HG03571 (cell line): ENCODE measurements at regions not wholly inside any gene's neighbourhood (a gene's known extent, or its start where the extent isn't known, plus 50 kb on each side); places are given as distances from the start of the nearest gene placed in this dataset.
"Not testable (repeated sequence)": the region's sequence is repeated elsewhere in the genome, so short reads cannot be mapped to it uniquely, and the experiment has no call there.

Experiments
- ATAC-seq: cut with Tn5 transposase; IDR thresholded peaks from one replicate; pipeline ENCODE4 v1.9.1; 2021; ENCODE audit not compliant: unreplicated experiment

DNA sequence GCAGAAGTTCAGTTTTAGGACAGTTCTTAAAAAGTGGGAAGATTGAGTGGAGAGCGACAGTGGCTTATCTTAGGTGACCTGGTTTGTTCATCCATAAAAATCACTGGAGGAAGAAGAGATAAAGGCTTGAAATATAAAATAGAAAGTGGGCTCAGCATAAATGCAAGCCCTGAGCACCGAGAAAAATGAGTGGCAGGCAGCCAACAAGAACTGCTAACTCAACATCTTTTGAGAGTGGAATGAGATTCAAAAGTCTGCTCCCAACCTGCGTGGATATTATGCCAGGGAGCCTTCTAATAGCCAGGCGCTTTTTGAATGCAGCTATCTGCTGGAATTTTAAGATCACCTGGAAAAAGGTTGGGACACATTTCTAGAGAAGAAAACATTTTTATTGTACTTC is 666.5 kb downstream of the FLRT2 start:
- no peak for ATAC-seq

DNA sequence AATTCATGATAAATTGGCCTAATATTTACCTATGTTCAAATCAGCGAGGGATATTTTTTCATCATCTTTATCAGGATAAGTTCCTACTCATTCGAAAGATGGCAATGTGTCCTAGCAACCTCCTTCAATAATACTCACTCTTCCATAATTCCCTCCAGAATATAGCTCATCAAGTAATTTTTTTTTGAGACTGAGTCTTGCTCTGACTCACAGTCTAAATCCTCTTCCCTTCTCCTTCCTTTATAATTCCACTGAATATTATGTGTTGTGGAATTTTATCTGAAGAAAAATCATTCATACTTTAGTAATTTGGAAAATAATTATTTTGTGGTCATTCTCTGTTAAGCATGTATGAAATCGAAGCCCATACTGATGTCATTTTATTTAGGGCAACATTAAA is 663.8 kb downstream of the FLRT2 start:
- ATAC-seq = no peak

DNA sequence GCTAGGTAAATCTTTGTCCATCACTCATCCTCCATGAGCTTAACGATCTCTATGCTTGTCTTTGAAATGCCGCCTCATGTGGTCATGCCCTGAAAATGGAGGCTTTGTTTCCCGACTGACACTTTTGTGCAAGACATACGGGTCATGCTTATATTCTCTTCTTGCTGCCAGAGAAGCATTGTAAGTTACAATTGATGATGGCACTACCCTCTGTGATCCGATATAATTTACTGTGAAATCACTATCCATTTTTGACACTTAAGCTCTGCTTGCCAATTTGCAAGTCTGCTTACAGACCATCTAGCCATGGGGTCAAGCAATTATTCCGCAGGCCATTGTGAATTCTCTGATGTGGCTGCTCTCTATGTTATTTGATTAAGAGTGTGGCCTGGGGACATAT is 650.0 kb downstream of the FLRT2 start:
- ATAC-seq = no peak

- no peak for ATAC-seq
Observed at GRCh38 chr14:86168371-86168770, 638.4 kb downstream of the FLRT2 start.

DNA sequence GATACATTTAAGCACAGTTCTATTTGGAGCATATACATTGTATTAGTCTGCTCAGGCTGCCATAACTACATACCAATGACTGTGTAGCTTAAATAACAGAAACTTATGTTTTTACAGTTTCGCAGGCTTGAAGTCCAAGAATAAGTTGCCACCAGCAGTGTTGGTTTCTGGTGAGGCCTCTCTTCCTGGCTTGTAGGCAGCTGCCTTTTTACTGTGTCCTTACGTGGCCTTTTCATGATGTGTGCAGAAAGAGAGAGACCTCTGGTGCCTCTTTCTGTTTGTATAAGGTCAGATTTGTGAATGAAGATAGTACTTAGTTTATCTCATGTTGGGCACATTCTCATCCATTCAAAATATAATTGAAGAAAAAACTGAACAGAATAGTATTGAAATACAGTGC is 636.6 kb downstream of the FLRT2 start:
- no peak for ATAC-seq

DNA sequence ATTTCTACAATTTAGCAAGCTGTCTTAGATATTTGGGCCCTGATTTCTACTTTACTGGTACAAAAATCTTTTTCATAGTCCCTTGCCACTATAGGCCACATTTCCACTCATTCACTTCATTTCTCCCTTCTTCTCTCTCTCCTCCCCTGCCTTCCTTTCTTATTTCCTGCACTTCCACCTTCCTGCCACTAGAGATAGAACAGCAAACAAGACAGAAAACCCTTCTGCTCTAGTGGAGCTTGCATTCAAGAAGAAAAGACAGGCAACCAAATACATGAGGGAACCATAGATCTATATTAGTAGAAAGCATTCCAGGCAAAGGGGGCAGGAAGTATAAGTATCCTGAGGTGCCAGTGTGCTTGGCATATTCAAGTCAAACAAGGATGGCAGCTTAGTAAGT is 623.5 kb downstream of the FLRT2 start:
- ATAC-seq = no peak

DNA sequence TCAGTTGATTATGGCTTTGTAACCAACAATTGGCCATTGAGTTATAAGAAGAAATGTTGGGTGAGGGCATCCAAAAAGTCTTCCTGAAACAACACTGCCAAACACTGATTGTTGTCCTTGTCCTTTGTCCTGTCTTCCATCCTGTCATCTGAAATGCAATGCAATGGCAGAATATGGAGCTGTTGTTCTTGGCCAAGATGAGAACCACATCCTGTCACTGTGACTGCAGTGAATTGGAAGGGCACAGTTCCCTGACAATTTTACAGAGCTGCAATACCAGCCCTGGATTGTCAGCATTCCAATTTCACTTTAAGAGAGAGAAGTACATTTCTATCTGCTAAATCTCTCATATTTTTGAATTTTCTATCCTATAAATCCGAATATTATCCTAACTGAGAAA is 613.3 kb downstream of the FLRT2 start:
- no peak for ATAC-seq

- no peak for ATAC-seq
Observed at GRCh38 chr14:86141966-86142365, 612.0 kb downstream of the FLRT2 start.

- ATAC-seq = no peak
Observed at GRCh38 chr14:86129426-86129825, 599.5 kb downstream of the FLRT2 start.

GRCh38 chr14:86124328-86124727 is 594.4 kb downstream of the FLRT2 start:
- ATAC-seq = no peak

GRCh38 chr14:86115972-86116371 is 586.0 kb downstream of the FLRT2 start:
- ATAC-seq = no peak

DNA sequence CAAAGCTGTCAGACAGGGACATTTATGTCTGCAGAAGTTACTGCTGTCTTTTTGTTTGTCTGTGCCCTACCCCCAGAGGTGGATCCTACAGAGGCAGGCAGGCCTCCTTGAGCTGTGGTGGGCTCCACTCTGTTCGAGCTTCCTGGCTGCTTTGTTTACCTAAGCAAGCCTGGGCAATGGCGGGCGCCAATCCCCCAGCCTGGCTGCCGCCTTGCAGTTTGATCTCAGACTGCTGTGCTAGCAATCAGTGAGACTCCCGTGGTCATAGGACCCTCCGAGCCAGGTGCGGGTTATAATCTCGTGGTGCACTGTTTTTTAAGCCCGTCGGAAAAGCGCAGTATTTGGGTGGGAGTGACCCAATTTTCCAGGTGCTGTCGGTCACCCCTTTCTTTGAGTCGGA is 580.9 kb downstream of the FLRT2 start:
- ATAC-seq = not testable (repeated sequence)

- ATAC-seq = no peak
Observed at GRCh38 chr14:86104691-86105265, 574.8 kb downstream of the FLRT2 start.

GRCh38 chr14:86094512-86094911 is 564.6 kb downstream of the FLRT2 start:
- ATAC-seq = no peak

- no peak for ATAC-seq
Observed at GRCh38 chr14:86091811-86092210, 561.9 kb downstream of the FLRT2 start.

DNA sequence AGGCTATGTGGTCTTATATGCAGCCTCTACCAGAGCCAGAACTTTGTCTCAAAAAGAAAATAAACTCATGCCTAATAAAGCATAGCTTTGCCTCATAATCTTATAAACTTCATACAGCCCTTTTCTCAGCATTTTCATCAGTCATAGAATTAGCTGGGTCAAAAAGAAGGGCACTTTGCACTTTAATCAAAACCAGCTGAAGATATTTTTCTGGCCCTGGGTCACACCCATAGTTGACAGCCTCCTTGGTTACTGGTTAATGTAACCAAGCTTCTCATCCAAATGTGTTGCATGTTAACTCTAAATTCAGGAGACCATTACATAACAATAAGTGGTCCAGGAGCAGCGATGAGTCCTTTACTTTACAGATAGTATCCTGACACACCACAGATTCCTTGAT is 558.2 kb downstream of the FLRT2 start:
- ATAC-seq = no peak

DNA sequence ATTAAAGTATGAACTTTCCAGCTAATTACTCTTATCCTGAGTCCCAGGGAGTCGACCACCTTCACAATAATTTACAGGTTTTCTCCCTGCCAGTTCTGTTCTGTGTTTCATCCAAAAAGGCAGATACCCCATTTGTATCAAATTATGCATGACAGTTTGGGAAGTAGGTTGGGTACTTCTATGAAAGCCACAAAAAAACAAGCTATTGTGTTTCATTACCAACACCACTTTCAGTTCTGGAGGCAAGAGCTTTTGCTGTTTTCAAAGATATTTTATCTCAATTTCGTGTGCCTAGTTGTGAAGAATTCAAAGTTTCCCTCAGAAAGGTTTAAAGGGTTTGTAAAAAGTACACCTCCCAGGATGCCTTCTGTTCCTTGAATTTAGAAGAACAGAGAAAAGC is 557.4 kb downstream of the FLRT2 start:
- ATAC-seq = no peak

GRCh38 chr14:86086962-86087361 is 557.0 kb downstream of the FLRT2 start:
- no peak for ATAC-seq

- no peak for ATAC-seq
Observed at GRCh38 chr14:86084097-86084496, 554.2 kb downstream of the FLRT2 start.

DNA sequence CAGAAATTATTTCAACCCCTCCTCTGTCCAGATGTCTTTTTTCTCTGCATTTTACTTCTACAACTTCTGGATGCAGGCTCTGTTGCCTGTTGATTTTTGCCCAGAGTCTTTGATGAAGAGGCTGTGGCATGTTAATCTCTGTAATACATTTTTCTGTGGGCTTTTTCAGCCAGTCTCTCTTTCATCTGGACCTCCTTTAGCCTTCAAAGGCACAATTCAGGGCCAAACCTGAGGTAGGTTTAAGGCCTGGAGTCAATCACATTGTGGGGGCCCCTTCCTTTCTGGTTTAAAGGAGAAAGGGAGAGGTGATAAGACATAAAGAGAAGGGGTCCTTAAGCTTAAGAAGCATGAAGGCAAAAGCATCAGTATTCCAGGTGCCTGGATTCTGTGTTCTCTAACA is 553.7 kb downstream of the FLRT2 start:
- ATAC-seq = no peak

DNA sequence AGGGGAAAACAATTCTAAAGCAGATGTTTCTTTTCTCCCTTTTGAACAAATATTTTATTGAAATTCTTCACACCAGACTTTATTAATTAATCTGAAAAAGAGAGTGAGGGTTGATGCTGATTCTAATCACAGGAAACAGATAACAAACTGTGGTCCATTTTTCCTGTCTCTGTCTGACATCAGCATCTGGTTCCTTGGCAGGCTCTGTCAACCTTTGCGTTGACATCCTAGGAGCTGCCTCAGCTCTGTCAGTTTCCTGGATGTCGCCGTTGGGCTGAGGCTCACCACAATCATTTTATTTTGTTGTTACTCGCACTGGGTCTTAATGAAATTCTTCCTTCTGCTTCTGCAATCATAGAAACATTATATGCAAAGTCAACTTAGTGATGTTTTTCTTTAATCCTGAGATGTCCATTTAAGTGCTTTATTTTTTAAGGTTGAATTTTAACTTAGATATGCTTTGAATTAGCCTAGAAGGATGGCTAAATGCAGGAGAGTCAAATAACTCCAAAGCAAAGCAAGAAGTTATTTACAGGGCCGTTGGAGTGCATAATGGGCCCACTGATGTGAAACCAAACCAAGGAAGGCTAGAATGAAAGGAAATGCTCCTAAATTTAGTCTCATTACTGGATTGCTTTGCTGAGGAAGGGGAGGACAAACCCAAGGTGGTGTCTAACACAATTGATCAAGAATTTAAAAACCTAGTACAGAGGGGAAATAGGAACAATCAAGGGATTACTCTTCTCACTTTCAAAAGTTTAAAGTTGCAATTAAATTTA is 542.4 kb downstream of the FLRT2 start:
- no peak for ATAC-seq

- ATAC-seq = no peak
Observed at GRCh38 chr14:86066651-86067050, 536.7 kb downstream of the FLRT2 start.

DNA sequence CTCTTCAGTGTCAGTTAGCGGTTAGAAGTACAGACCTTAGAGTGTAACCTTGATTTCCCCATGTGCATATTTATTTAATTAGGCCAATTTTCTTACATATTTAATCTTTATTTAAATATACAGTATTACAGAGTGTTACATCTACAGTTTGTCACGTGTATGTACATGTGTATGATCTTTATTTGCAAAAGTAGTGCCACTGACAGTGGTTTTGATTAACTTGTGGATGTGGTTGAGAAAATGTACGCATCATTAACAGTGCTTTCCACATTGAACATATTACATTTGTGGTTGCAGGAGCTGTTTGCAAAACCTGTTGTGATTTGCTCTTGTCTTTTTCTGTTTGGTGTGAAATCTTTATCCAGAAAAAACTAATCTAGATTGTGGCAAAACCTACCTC is 535.5 kb downstream of the FLRT2 start:
- no peak for ATAC-seq
